ENCODE measurements at regions not wholly inside any gene's neighbourhood (a gene's known extent, or its start where the extent isn't known, plus 50 kb on each side); places are given as distances from the start of the nearest gene placed in this dataset.

DNA sequence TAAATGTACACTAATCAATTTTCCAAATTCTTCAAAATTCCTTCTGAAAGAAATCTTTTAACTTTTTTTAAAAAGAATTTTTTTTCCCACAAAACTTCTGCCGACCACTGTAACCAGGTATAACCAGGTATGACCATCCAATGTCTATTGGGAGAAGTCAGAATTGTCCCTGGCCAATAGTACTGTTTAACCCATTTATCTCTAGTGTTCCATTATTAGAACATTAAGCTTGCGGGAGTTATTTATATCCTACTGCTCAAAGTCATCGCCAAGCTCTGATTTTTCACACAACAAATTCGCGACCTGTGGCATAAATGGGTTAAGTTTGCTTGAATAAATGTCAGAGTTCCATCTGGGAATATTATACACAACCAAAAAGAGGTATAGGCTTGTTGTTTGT, 343.2 kb downstream of the ANXA1 start:
- TF ChIP-seq, protein P1, sequence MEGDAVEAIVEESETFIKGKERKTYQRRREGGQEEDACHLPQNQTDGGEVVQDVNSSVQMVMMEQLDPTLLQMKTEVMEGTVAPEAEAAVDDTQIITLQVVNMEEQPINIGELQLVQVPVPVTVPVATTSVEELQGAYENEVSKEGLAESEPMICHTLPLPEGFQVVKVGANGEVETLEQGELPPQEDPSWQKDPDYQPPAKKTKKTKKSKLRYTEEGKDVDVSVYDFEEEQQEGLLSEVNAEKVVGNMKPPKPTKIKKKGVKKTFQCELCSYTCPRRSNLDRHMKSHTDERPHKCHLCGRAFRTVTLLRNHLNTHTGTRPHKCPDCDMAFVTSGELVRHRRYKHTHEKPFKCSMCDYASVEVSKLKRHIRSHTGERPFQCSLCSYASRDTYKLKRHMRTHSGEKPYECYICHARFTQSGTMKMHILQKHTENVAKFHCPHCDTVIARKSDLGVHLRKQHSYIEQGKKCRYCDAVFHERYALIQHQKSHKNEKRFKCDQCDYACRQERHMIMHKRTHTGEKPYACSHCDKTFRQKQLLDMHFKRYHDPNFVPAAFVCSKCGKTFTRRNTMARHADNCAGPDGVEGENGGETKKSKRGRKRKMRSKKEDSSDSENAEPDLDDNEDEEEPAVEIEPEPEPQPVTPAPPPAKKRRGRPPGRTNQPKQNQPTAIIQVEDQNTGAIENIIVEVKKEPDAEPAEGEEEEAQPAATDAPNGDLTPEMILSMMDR (conservative IDR thresholded peaks at IDR 0.05; ENCODE audit: low read depth in 2 of 2): no peak
- TF ChIP-seq ZNF114 (CRISPR knock-in tag; IDR thresholded peaks at IDR 0.05) (no peak), POLR2AphosphoS5 (IDR thresholded peaks at IDR 0.05; ENCODE audit: low read depth) (no peak), EZH2phosphoT487 (IDR thresholded peaks at IDR 0.05; ENCODE audit: unreplicated experiment) (no peak), JUNB (IDR thresholded peaks at IDR 0.05; ENCODE audit: unreplicated experiment) (no peak), EZH2 (IDR thresholded peaks at IDR 0.05; ENCODE audit: low read depth, unreplicated experiment) (no peak), CREB1 (CRISPR knock-in tag; IDR thresholded peaks at IDR 0.05; ENCODE audit: low read depth) (no peak), STAT1 (IDR thresholded peaks at IDR 0.05; ENCODE audit: unreplicated experiment) (no peak)
- TF ChIP-seq, protein P2, sequence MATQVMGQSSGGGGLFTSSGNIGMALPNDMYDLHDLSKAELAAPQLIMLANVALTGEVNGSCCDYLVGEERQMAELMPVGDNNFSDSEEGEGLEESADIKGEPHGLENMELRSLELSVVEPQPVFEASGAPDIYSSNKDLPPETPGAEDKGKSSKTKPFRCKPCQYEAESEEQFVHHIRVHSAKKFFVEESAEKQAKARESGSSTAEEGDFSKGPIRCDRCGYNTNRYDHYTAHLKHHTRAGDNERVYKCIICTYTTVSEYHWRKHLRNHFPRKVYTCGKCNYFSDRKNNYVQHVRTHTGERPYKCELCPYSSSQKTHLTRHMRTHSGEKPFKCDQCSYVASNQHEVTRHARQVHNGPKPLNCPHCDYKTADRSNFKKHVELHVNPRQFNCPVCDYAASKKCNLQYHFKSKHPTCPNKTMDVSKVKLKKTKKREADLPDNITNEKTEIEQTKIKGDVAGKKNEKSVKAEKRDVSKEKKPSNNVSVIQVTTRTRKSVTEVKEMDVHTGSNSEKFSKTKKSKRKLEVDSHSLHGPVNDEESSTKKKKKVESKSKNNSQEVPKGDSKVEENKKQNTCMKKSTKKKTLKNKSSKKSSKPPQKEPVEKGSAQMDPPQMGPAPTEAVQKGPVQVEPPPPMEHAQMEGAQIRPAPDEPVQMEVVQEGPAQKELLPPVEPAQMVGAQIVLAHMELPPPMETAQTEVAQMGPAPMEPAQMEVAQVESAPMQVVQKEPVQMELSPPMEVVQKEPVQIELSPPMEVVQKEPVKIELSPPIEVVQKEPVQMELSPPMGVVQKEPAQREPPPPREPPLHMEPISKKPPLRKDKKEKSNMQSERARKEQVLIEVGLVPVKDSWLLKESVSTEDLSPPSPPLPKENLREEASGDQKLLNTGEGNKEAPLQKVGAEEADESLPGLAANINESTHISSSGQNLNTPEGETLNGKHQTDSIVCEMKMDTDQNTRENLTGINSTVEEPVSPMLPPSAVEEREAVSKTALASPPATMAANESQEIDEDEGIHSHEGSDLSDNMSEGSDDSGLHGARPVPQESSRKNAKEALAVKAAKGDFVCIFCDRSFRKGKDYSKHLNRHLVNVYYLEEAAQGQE (IDR thresholded peaks at IDR 0.05; ENCODE audit: unreplicated experiment): no peak
- TF ChIP-seq, protein P3, sequence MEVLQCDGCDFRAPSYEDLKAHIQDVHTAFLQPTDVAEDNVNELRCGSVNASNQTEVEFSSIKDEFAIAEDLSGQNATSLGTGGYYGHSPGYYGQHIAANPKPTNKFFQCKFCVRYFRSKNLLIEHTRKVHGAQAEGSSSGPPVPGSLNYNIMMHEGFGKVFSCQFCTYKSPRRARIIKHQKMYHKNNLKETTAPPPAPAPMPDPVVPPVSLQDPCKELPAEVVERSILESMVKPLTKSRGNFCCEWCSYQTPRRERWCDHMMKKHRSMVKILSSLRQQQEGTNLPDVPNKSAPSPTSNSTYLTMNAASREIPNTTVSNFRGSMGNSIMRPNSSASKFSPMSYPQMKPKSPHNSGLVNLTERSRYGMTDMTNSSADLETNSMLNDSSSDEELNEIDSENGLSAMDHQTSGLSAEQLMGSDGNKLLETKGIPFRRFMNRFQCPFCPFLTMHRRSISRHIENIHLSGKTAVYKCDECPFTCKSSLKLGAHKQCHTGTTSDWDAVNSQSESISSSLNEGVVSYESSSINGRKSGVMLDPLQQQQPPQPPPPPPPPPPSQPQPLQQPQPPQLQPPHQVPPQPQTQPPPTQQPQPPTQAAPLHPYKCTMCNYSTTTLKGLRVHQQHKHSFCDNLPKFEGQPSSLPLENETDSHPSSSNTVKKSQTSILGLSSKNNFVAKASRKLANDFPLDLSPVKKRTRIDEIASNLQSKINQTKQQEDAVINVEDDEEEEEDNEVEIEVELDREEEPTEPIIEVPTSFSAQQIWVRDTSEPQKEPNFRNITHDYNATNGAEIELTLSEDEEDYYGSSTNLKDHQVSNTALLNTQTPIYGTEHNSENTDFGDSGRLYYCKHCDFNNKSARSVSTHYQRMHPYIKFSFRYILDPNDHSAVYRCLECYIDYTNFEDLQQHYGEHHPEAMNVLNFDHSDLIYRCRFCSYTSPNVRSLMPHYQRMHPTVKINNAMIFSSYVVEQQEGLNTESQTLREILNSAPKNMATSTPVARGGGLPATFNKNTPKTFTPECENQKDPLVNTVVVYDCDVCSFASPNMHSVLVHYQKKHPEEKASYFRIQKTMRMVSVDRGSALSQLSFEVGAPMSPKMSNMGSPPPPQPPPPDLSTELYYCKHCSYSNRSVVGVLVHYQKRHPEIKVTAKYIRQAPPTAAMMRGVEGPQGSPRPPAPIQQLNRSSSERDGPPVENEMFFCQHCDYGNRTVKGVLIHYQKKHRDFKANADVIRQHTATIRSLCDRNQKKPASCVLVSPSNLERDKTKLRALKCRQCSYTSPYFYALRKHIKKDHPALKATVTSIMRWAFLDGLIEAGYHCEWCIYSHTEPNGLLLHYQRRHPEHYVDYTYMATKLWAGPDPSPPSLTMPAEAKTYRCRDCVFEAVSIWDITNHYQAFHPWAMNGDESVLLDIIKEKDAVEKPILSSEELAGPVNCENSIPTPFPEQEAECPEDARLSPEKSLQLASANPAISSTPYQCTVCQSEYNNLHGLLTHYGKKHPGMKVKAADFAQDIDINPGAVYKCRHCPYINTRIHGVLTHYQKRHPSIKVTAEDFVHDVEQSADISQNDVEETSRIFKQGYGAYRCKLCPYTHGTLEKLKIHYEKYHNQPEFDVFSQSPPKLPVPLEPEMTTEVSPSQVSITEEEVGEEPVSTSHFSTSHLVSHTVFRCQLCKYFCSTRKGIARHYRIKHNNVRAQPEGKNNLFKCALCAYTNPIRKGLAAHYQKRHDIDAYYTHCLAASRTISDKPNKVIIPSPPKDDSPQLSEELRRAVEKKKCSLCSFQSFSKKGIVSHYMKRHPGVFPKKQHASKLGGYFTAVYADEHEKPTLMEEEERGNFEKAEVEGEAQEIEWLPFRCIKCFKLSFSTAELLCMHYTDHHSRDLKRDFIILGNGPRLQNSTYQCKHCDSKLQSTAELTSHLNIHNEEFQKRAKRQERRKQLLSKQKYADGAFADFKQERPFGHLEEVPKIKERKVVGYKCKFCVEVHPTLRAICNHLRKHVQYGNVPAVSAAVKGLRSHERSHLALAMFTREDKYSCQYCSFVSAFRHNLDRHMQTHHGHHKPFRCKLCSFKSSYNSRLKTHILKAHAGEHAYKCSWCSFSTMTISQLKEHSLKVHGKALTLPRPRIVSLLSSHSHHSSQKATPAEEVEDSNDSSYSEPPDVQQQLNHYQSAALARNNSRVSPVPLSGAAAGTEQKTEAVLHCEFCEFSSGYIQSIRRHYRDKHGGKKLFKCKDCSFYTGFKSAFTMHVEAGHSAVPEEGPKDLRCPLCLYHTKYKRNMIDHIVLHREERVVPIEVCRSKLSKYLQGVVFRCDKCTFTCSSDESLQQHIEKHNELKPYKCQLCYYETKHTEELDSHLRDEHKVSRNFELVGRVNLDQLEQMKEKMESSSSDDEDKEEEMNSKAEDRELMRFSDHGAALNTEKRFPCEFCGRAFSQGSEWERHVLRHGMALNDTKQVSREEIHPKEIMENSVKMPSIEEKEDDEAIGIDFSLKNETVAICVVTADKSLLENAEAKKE (CRISPR knock-in tag; IDR thresholded peaks at IDR 0.05): no peak
